ENCODE measurements at regions not wholly inside any gene's neighbourhood (a gene's known extent, or its start where the extent isn't known, plus 50 kb on each side); places are given as distances from the start of the nearest gene placed in this dataset.

DNA sequence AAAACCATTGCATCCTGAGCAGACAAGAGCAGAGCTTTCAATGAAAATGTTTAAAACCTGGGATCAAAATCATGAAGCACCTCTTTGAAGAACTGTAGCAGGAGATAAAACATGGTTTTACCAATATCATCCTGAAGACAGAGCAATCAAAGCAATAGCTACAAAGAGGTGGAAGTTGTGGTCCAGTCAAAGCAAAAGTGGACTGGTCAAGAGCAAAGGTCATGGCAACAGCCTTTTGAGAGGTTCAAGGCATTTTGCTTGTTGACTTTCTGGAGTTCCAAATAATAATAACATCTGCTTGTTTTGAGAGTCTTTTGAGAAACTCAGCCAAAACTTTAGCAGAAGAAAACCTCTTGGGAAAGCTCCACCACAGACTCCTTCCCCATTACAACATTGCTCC, 893.9 kb upstream of the POT1 start:
- no peak for TF ChIP-seq EZH2 (IDR thresholded peaks at IDR 0.05; ENCODE audit: low read length)
- TF ChIP-seq, protein P1, sequence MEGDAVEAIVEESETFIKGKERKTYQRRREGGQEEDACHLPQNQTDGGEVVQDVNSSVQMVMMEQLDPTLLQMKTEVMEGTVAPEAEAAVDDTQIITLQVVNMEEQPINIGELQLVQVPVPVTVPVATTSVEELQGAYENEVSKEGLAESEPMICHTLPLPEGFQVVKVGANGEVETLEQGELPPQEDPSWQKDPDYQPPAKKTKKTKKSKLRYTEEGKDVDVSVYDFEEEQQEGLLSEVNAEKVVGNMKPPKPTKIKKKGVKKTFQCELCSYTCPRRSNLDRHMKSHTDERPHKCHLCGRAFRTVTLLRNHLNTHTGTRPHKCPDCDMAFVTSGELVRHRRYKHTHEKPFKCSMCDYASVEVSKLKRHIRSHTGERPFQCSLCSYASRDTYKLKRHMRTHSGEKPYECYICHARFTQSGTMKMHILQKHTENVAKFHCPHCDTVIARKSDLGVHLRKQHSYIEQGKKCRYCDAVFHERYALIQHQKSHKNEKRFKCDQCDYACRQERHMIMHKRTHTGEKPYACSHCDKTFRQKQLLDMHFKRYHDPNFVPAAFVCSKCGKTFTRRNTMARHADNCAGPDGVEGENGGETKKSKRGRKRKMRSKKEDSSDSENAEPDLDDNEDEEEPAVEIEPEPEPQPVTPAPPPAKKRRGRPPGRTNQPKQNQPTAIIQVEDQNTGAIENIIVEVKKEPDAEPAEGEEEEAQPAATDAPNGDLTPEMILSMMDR (optimal IDR thresholded peaks at IDR 0.05 in 1 of 3, IDR thresholded peaks at IDR 0.05 in 1 of 3, conservative IDR thresholded peaks at IDR 0.05 in 1 of 3; ENCODE audit: extremely low read depth in 1 of 3, insufficient read depth in 2 of 3, low read length in 3 of 3), result no peak

All from keratinocyte (primary cell).